Right lobe of liver (tissue), 4 donors: ENCODE measurements at regions not wholly inside any gene's neighbourhood (a gene's known extent, or its start where the extent isn't known, plus 50 kb on each side); places are given as distances from the start of the nearest gene placed in this dataset.
"Not testable (repeated sequence)": the region's sequence is repeated elsewhere in the genome, so short reads cannot be mapped to it uniquely, and the experiment has no call there.

Experiments used
- POLR2A ChIP-seq: fragments of 450-650 bp; IDR thresholded peaks from one replicate; pipeline ENCODE4 v1.6.1; 2017; ENCODE audit warnings: antibody characterized with exemption, mild to moderate bottlenecking
- TF ChIP-seq, protein P1 (sequence below), 4 donors: fragments of 200-600 bp in 3 of 4; fragments of 450-650 bp in 1 of 4; IDR thresholded peaks; one replicate each; pipeline versions ENCODE4 v1.5.1 to v1.8.0; 2016 to 2022; ENCODE audit warnings: antibody characterized with exemption in 4 of 4, mild to moderate bottlenecking in 2 of 4
- donor health status: DM: no; HTN: no; CAD: no.
- donor health status: DM: no; HTN: no; CAD: no.
- donor health status: DM: no; HTN: yes; CAD: no.

- not testable (repeated sequence) for TF ChIP-seq POLR2A
- TF ChIP-seq, protein P1, sequence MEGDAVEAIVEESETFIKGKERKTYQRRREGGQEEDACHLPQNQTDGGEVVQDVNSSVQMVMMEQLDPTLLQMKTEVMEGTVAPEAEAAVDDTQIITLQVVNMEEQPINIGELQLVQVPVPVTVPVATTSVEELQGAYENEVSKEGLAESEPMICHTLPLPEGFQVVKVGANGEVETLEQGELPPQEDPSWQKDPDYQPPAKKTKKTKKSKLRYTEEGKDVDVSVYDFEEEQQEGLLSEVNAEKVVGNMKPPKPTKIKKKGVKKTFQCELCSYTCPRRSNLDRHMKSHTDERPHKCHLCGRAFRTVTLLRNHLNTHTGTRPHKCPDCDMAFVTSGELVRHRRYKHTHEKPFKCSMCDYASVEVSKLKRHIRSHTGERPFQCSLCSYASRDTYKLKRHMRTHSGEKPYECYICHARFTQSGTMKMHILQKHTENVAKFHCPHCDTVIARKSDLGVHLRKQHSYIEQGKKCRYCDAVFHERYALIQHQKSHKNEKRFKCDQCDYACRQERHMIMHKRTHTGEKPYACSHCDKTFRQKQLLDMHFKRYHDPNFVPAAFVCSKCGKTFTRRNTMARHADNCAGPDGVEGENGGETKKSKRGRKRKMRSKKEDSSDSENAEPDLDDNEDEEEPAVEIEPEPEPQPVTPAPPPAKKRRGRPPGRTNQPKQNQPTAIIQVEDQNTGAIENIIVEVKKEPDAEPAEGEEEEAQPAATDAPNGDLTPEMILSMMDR (IDR thresholded peaks at IDR 0.05): not testable (repeated sequence)
Observed at GRCh38 chr11:71710701-71711385, 122.2 kb upstream of the DEFB108B start.
